ENCODE measurements at regions not wholly inside any gene's neighbourhood (a gene's known extent, or its start where the extent isn't known, plus 50 kb on each side); places are given as distances from the start of the nearest gene placed in this dataset.

- Histone ChIP-seq H3K36me3 (replicated peaks; ENCODE audit: control insufficient read depth, insufficient read depth, low read length) (no peaks in the 10 kb centered on the region), H3K27me3 (ENCODE audit: control insufficient read depth, insufficient read depth, low read length) (no peaks in the 10 kb centered on the region), H3K4me3 (ENCODE audit: insufficient read depth, low read depth, low read length) (no peak overlapping the region)
- no peak for DNase-seq
Measured at GRCh38 chr2:60676706-60677330, 79.2 kb upstream of the PAPOLG start.

- no peaks in the 10 kb centered on the region for H3K36me3 ChIP-seq (replicated peaks; ENCODE audit: control insufficient read depth, insufficient read depth, low read length)
- H3K4me3 ChIP-seq (ENCODE audit: insufficient read depth, low read depth, low read length) = no peak overlapping the region
- H3K27me3 ChIP-seq (ENCODE audit: control insufficient read depth, insufficient read depth, low read length) = no peaks in the 10 kb centered on the region
- no peak for DNase-seq
Measured at GRCh38 chr2:60677356-60677755, 78.7 kb upstream of the PAPOLG start.

- no peaks in the 10 kb centered on the region for H3K27me3 ChIP-seq (ENCODE audit: control insufficient read depth, insufficient read depth, low read length)
- no peaks in the 10 kb centered on the region for H3K36me3 ChIP-seq (replicated peaks; ENCODE audit: control insufficient read depth, insufficient read depth, low read length)
- no peak overlapping the region for H3K4me3 ChIP-seq (ENCODE audit: insufficient read depth, low read depth, low read length)
- no peak for DNase-seq
Measured at GRCh38 chr2:60678551-60678950, 77.5 kb upstream of the PAPOLG start.

GRCh38 chr2:60679036-60679780 lies 76.9 kb upstream of the PAPOLG start:
- H3K27me3 ChIP-seq (ENCODE audit: control insufficient read depth, insufficient read depth, low read length) = no peaks in the 10 kb centered on the region
- H3K36me3 ChIP-seq (replicated peaks; ENCODE audit: control insufficient read depth, insufficient read depth, low read length) = no peaks in the 10 kb centered on the region
- no peak overlapping the region for H3K4me3 ChIP-seq (ENCODE audit: insufficient read depth, low read depth, low read length)
- no peak for DNase-seq

DNA sequence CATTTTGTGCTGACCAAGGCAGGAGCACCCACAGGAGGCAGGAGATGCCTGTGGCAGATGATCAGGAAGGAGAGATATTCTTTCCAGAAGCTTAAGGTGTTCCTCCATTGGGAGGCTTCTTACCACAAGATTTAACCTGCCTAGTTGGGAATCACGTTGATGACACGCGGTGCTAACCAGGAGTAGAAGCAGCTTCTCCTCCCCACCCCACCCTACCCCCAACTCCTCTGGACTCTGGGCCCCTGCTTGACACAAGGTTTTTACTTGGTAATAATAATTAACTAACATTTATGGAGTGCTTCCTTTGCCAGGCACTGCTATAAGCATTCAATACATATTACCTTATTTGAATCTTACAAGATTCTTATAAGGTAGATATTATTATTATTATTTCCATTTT lies 62.5 kb upstream of the PAPOLG start:
- no peak for DNase-seq
- no peak overlapping the region for H3K4me3 ChIP-seq (ENCODE audit: insufficient read depth, low read depth, low read length)
- H3K27me3 ChIP-seq (ENCODE audit: control insufficient read depth, insufficient read depth, low read length) = no peaks in the 10 kb centered on the region
- no peaks in the 10 kb centered on the region for H3K36me3 ChIP-seq (replicated peaks; ENCODE audit: control insufficient read depth, insufficient read depth, low read length)

GRCh38 chr2:60695793-60696192 lies 60.3 kb upstream of the PAPOLG start:
- H3K4me3 ChIP-seq (ENCODE audit: insufficient read depth, low read depth, low read length) = no peak overlapping the region
- no peaks in the 10 kb centered on the region for H3K27me3 ChIP-seq (ENCODE audit: control insufficient read depth, insufficient read depth, low read length)
- no peak for DNase-seq
- H3K36me3 ChIP-seq (replicated peaks; ENCODE audit: control insufficient read depth, insufficient read depth, low read length) = no peaks in the 10 kb centered on the region

GRCh38 chr2:60699617-60700016 lies 56.5 kb upstream of the PAPOLG start:
- no peak overlapping the region for H3K4me3 ChIP-seq (ENCODE audit: insufficient read depth, low read depth, low read length)
- H3K36me3 ChIP-seq (replicated peaks; ENCODE audit: control insufficient read depth, insufficient read depth, low read length) = no peaks in the 10 kb centered on the region
- no peaks in the 10 kb centered on the region for H3K27me3 ChIP-seq (ENCODE audit: control insufficient read depth, insufficient read depth, low read length)
- no peak for DNase-seq

- Histone ChIP-seq H3K36me3 (replicated peaks; ENCODE audit: control insufficient read depth, insufficient read depth, low read length) (no peaks in the 10 kb centered on the region), H3K4me3 (ENCODE audit: insufficient read depth, low read depth, low read length) (no peak overlapping the region), H3K27me3 (ENCODE audit: control insufficient read depth, insufficient read depth, low read length) (no peaks in the 10 kb centered on the region; the same call in 1 of the 2 replicates)
- DNase-seq = no peak
Measured at GRCh38 chr2:60706021-60706420, 50.0 kb upstream of the PAPOLG start.

Data from H7 (cell line).